Loucy (cell line): ENCODE measurements at regions not wholly inside any gene's neighbourhood (a gene's known extent, or its start where the extent isn't known, plus 50 kb on each side); places are given as distances from the start of the nearest gene placed in this dataset.

Source experiments
- EZH2phosphoT487 ChIP-seq: fragments of 200-600 bp; IDR thresholded peaks from 2 replicates; pipeline ENCODE4 v1.6.1; 2018; ENCODE audit warnings: antibody characterized with exemption, mild to moderate bottlenecking, moderate library complexity, borderline replicate concordance
- TF ChIP-seq, protein P1 (sequence below): fragments of 200-600 bp; sonication (generic); conservative IDR thresholded peaks from 2 replicates; pipeline ENCODE4 v1.5.1; 2014; ENCODE audit warnings: mild to moderate bottlenecking, antibody characterized with exemption, low read length

DNA sequence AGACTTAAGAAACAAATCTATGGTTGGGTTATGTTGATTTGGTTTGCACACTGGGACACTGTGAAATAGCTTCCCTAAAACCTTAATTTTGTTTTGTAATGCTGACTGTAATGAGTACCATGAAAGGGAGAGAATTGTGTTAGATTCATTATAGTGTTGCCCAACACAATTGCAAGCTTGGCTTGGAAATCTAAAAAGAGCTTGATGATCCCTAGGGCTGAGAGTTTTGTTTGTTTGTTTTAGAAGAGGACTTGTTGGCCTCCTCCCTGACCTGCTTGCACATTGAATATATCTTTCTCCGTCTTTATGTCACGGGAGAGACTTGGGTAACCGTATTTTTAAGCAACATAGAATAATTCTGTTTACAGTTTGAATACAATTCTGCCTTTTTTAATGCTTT, 410.1 kb downstream of the ARL4A start:
- TF ChIP-seq, protein P1, sequence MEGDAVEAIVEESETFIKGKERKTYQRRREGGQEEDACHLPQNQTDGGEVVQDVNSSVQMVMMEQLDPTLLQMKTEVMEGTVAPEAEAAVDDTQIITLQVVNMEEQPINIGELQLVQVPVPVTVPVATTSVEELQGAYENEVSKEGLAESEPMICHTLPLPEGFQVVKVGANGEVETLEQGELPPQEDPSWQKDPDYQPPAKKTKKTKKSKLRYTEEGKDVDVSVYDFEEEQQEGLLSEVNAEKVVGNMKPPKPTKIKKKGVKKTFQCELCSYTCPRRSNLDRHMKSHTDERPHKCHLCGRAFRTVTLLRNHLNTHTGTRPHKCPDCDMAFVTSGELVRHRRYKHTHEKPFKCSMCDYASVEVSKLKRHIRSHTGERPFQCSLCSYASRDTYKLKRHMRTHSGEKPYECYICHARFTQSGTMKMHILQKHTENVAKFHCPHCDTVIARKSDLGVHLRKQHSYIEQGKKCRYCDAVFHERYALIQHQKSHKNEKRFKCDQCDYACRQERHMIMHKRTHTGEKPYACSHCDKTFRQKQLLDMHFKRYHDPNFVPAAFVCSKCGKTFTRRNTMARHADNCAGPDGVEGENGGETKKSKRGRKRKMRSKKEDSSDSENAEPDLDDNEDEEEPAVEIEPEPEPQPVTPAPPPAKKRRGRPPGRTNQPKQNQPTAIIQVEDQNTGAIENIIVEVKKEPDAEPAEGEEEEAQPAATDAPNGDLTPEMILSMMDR = no peak
- no peak for TF ChIP-seq EZH2phosphoT487
